ENCODE measurements at regions not wholly inside any gene's neighbourhood (a gene's known extent, or its start where the extent isn't known, plus 50 kb on each side); places are given as distances from the start of the nearest gene placed in this dataset.
"Not testable (repeated sequence)": the region's sequence is repeated elsewhere in the genome, so short reads cannot be mapped to it uniquely, and the experiment has no call there.

GRCh38 chr12:25424211-25424731 is 128.8 kb downstream of the LMNTD1 start:
- no peak for DNase-seq

GRCh38 chr12:25423355-25424050 is 129.6 kb downstream of the LMNTD1 start:
- DNase-seq: no peak

- no peak for DNase-seq
Observed at GRCh38 chr12:25422241-25422640, 130.8 kb downstream of the LMNTD1 start.

- DNase-seq: no peak
Observed at GRCh38 chr12:25421651-25422167, 131.4 kb downstream of the LMNTD1 start.

- no peak for DNase-seq
Observed at GRCh38 chr12:25420116-25420515, 133.0 kb downstream of the LMNTD1 start.

- DNase-seq: no peak
Observed at GRCh38 chr12:25419595-25419994, 133.5 kb downstream of the LMNTD1 start.

- no peak for DNase-seq
Observed at GRCh38 chr12:25417071-25417470, 136.0 kb downstream of the LMNTD1 start.

- DNase-seq: no peak
Observed at GRCh38 chr12:25416516-25416915, 136.6 kb downstream of the LMNTD1 start.

GRCh38 chr12:25415004-25415403 is 138.1 kb downstream of the LMNTD1 start:
- DNase-seq: no peak

GRCh38 chr12:25412735-25413134 is 140.3 kb downstream of the LMNTD1 start:
- no peak for DNase-seq

- DNase-seq: no peak
Observed at GRCh38 chr12:25404955-25405354, 148.1 kb downstream of the LMNTD1 start.

- DNase-seq: no peak
Observed at GRCh38 chr12:25401547-25402345, 151.0 kb upstream of the KRAS start.

GRCh38 chr12:25397001-25397400 is 146.3 kb upstream of the KRAS start:
- no peak for DNase-seq

GRCh38 chr12:25395227-25395626 is 144.5 kb upstream of the KRAS start:
- no peak for DNase-seq

- not testable (repeated sequence) for DNase-seq
Observed at GRCh38 chr12:25394775-25395174, 144.0 kb upstream of the KRAS start.

- DNase-seq: no peak
Observed at GRCh38 chr12:25394025-25394424, 143.3 kb upstream of the KRAS start.

- not testable (repeated sequence) for DNase-seq
Observed at GRCh38 chr12:25391346-25391745, 140.6 kb upstream of the KRAS start.

GRCh38 chr12:25388183-25388582 is 137.5 kb upstream of the KRAS start:
- no peak for DNase-seq

- no peak for DNase-seq
Observed at GRCh38 chr12:25387732-25388050, 137.0 kb upstream of the KRAS start.

- DNase-seq: peak; percentile 86
Observed at GRCh38 chr12:25386831-25387731, 136.4 kb upstream of the KRAS start.

- DNase-seq: peak; percentile 3
Observed at GRCh38 chr12:25384893-25385248, 134.1 kb upstream of the KRAS start.

- DNase-seq: peak; percentile 5
Observed at GRCh38 chr12:25384038-25384892, 133.5 kb upstream of the KRAS start.
